Bronchial epithelial cell (primary cell): ENCODE measurements at regions not wholly inside any gene's neighbourhood (a gene's known extent, or its start where the extent isn't known, plus 50 kb on each side); places are given as distances from the start of the nearest gene placed in this dataset.

Source experiments
- DNase-seq: peaks from one replicate; pipeline ENCODE4 v3.0.0-alpha.2; 2010; ENCODE audit warnings: low read depth
- FAIRE-seq: peaks from 2 replicates; lab custom pipeline; 2011; peaks lifted over from hg19 to GRCh38; lab: Jason Lieb, UNC
- H3K27me3 ChIP-seq: 2 replicates; pipeline ENCODE4 v1.5.1; 2011; ENCODE audit warnings: low read length; ENCODE audit not compliant: control insufficient read depth, insufficient read depth
- H3K36me3 ChIP-seq: 2 replicates; pipeline ENCODE4 v1.5.1; 2011; ENCODE audit warnings: low read length; ENCODE audit not compliant: control insufficient read depth, insufficient read depth
- H3K4me3 ChIP-seq: 2 replicates; pipeline ENCODE4 v1.5.1; 2011; ENCODE audit warnings: mild to moderate bottlenecking, low read depth, low read length, control low read depth
- CTCF ChIP-seq: IDR thresholded peaks from 2 replicates; pipeline ENCODE4 v1.5.1; 2011; ENCODE audit warnings: mild to moderate bottlenecking, moderate library complexity, low read length, control low read depth, inconsistent platforms; ENCODE audit not compliant: insufficient read depth, severe bottlenecking

- no peak for FAIRE-seq
These were observed 203.5 kb downstream of the RBFOX3 start for GRCh38 chr17:79407385-79407784.

GRCh38 chr17:79406316-79406715 is 204.5 kb downstream of the RBFOX3 start:
- Histone ChIP-seq H3K27me3 (no peaks in the 10 kb centered on the region), H3K4me3 (no peak overlapping the region), H3K36me3 (no peaks in the 10 kb centered on the region)
- FAIRE-seq = no peak
- DNase-seq = no peak
- no peak for TF ChIP-seq CTCF

More at GRCh38 chr17:79407385-79407784, 203.5 kb downstream of the RBFOX3 start:
- H3K4me3 ChIP-seq = no peak overlapping the region
- H3K36me3 ChIP-seq = no peaks in the 10 kb centered on the region
- no peak for TF ChIP-seq CTCF
- H3K27me3 ChIP-seq = no peaks in the 10 kb centered on the region
- DNase-seq = no peak

GRCh38 chr17:79405823-79406222 is 205.0 kb downstream of the RBFOX3 start:
- Histone ChIP-seq H3K27me3 (no peaks in the 10 kb centered on the region), H3K36me3 (no peaks in the 10 kb centered on the region), H3K4me3 (no peak overlapping the region)
- FAIRE-seq (no peak), DNase-seq (no peak)
- no peak for TF ChIP-seq CTCF

GRCh38 chr17:79404136-79404911 is 206.5 kb downstream of the RBFOX3 start:
- FAIRE-seq (no peak), DNase-seq (no peak)
- no peaks in the 10 kb centered on the region for H3K36me3 ChIP-seq
- H3K27me3 ChIP-seq = peaks cover 5% of the 10 kb centered on the region
- no peak overlapping the region for H3K4me3 ChIP-seq
- no peak for TF ChIP-seq CTCF

GRCh38 chr17:79401704-79402674 is 208.9 kb downstream of the RBFOX3 start:
- H3K27me3 ChIP-seq = peaks cover 8% of the 10 kb centered on the region
- no peak for DNase-seq
- no peak for TF ChIP-seq CTCF

More at GRCh38 chr17:79401704-79402674, 208.9 kb downstream of the RBFOX3 start:
- Histone ChIP-seq H3K4me3 (no peak overlapping the region), H3K36me3 (no peaks in the 10 kb centered on the region)
- no peak for FAIRE-seq
